ENCODE measurements at regions not wholly inside any gene's neighbourhood (a gene's known extent, or its start where the extent isn't known, plus 50 kb on each side); places are given as distances from the start of the nearest gene placed in this dataset.

- Histone ChIP-seq H3K79me2 (replicated peaks; ENCODE audit: insufficient read depth, low read length) (no peaks in the 10 kb centered on the region), H4K20me1 (ENCODE audit: insufficient read depth) (no peaks in the 10 kb centered on the region), H3K9ac (ENCODE audit: low read length) (no peak overlapping the region), H3K36me3 (ENCODE audit: insufficient read depth, low read length) (no peaks in the 10 kb centered on the region), H3K4me3 (ENCODE audit: low read length) (no peak overlapping the region), H3K4me2 (ENCODE audit: low read length) (no peak overlapping the region), H3K27me3 (ENCODE audit: insufficient read depth, low read depth, low read length) (no peaks in the 10 kb centered on the region), H3F3A (ENCODE audit: insufficient read depth, low read length, poor library complexity, severe bottlenecking) (peaks cover 3% of the 10 kb centered on the region), H2AFZ (ENCODE audit: low read depth, low read length) (no peak overlapping the region), H3K27ac (ENCODE audit: low read length) (no peak overlapping the region), H3K9me2 (ENCODE audit: insufficient read depth, low read length) (no peaks in the 10 kb centered on the region), H3K9me3 (ENCODE audit: low read length) (no peaks in the 10 kb centered on the region)
- TF ChIP-seq SMC3 (conservative IDR thresholded peaks at IDR 0.05; ENCODE audit: poor library complexity): no peak
These were observed 73.0 kb upstream of the CYRIA start for GRCh38 chr2:16738361-16739225.

DNA sequence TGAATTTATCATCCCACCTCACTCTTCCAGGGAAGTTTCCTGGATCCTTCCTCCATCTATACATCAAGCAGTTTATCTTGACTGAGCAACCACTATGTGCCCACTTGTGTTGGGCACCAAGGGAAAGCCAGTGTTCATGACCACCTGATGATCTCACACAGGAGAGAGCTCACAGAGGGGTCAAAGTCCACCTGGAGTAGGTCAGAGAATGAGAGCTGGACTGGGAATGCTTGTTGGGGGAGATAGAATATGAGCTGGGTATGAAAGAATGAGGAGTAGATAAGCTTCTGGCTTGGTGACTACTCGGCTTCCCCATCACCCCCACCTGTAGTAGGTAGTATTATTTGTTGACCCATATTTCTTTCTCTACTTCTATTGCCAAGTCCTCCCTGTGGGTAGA lies 72.2 kb upstream of the CYRIA start:
- H3K4me2 ChIP-seq (ENCODE audit: low read length): no peak overlapping the region
- H3K9me3 ChIP-seq (ENCODE audit: low read length): no peaks in the 10 kb centered on the region
- no peak overlapping the region for H2AFZ ChIP-seq (ENCODE audit: low read depth, low read length)
- H3K79me2 ChIP-seq (replicated peaks; ENCODE audit: insufficient read depth, low read length): no peaks in the 10 kb centered on the region
- no peaks in the 10 kb centered on the region for H3K36me3 ChIP-seq (ENCODE audit: insufficient read depth, low read length)
- no peak overlapping the region for H3K9ac ChIP-seq (ENCODE audit: low read length)
- no peak overlapping the region for H3K27ac ChIP-seq (ENCODE audit: low read length)
- no peaks in the 10 kb centered on the region for H3K9me2 ChIP-seq (ENCODE audit: insufficient read depth, low read length)
- H3F3A ChIP-seq (ENCODE audit: insufficient read depth, low read length, poor library complexity, severe bottlenecking): peaks cover 3% of the 10 kb centered on the region
- H3K27me3 ChIP-seq (ENCODE audit: insufficient read depth, low read depth, low read length): no peaks in the 10 kb centered on the region
- H3K4me3 ChIP-seq (ENCODE audit: low read length): no peak overlapping the region
- no peaks in the 10 kb centered on the region for H4K20me1 ChIP-seq (ENCODE audit: insufficient read depth)
- no peak for TF ChIP-seq CTCF (IDR thresholded peaks at IDR 0.05; ENCODE audit: poor library complexity, severe bottlenecking)
- TF ChIP-seq, protein P1, sequence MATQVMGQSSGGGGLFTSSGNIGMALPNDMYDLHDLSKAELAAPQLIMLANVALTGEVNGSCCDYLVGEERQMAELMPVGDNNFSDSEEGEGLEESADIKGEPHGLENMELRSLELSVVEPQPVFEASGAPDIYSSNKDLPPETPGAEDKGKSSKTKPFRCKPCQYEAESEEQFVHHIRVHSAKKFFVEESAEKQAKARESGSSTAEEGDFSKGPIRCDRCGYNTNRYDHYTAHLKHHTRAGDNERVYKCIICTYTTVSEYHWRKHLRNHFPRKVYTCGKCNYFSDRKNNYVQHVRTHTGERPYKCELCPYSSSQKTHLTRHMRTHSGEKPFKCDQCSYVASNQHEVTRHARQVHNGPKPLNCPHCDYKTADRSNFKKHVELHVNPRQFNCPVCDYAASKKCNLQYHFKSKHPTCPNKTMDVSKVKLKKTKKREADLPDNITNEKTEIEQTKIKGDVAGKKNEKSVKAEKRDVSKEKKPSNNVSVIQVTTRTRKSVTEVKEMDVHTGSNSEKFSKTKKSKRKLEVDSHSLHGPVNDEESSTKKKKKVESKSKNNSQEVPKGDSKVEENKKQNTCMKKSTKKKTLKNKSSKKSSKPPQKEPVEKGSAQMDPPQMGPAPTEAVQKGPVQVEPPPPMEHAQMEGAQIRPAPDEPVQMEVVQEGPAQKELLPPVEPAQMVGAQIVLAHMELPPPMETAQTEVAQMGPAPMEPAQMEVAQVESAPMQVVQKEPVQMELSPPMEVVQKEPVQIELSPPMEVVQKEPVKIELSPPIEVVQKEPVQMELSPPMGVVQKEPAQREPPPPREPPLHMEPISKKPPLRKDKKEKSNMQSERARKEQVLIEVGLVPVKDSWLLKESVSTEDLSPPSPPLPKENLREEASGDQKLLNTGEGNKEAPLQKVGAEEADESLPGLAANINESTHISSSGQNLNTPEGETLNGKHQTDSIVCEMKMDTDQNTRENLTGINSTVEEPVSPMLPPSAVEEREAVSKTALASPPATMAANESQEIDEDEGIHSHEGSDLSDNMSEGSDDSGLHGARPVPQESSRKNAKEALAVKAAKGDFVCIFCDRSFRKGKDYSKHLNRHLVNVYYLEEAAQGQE (IDR thresholded peaks at IDR 0.05; ENCODE audit: borderline replicate concordance): no peak
- TF ChIP-seq EZH2 (IDR thresholded peaks at IDR 0.05; ENCODE audit: borderline replicate concordance, insufficient read depth, low read length, poor library complexity, severe bottlenecking): no peak
- no peak for TF ChIP-seq POLR2AphosphoS5 (IDR thresholded peaks at IDR 0.05)
- TF ChIP-seq EP300 (conservative IDR thresholded peaks at IDR 0.05; ENCODE audit: poor library complexity, severe bottlenecking): no peak
- TF ChIP-seq SMC3 (conservative IDR thresholded peaks at IDR 0.05; ENCODE audit: poor library complexity): no peak
- TF ChIP-seq MXI1 (conservative IDR thresholded peaks at IDR 0.05; ENCODE audit: poor library complexity, severe bottlenecking): no peak

GRCh38 chr2:16736633-16737032 lies 71.0 kb upstream of the CYRIA start:
- Histone ChIP-seq H3K36me3 (ENCODE audit: insufficient read depth, low read length) (no peaks in the 10 kb centered on the region), H3K4me2 (ENCODE audit: low read length) (no peak overlapping the region), H3K9ac (ENCODE audit: low read length) (no peak overlapping the region), H3K27ac (ENCODE audit: low read length) (no peak overlapping the region), H3K27me3 (ENCODE audit: insufficient read depth, low read depth, low read length) (no peaks in the 10 kb centered on the region), H3K9me2 (ENCODE audit: insufficient read depth, low read length) (no peaks in the 10 kb centered on the region), H3K4me3 (ENCODE audit: low read length) (no peak overlapping the region), H3K79me2 (replicated peaks; ENCODE audit: insufficient read depth, low read length) (no peaks in the 10 kb centered on the region), H3F3A (ENCODE audit: insufficient read depth, low read length, poor library complexity, severe bottlenecking) (no peaks in the 10 kb centered on the region), H2AFZ (ENCODE audit: low read depth, low read length) (no peak overlapping the region), H3K9me3 (ENCODE audit: low read length) (no peaks in the 10 kb centered on the region), H4K20me1 (ENCODE audit: insufficient read depth) (no peaks in the 10 kb centered on the region)
- TF ChIP-seq SMC3 (conservative IDR thresholded peaks at IDR 0.05; ENCODE audit: poor library complexity) (no peak), CTCF (IDR thresholded peaks at IDR 0.05; ENCODE audit: poor library complexity, severe bottlenecking) (no peak), EZH2 (IDR thresholded peaks at IDR 0.05; ENCODE audit: borderline replicate concordance, insufficient read depth, low read length, poor library complexity, severe bottlenecking) (no peak), POLR2AphosphoS5 (IDR thresholded peaks at IDR 0.05) (no peak), TAF1 (IDR thresholded peaks at IDR 0.05; ENCODE audit: low read depth) (no peak), RAD21 (conservative IDR thresholded peaks at IDR 0.05) (no peak), MXI1 (conservative IDR thresholded peaks at IDR 0.05; ENCODE audit: poor library complexity, severe bottlenecking) (no peak), EP300 (conservative IDR thresholded peaks at IDR 0.05; ENCODE audit: poor library complexity, severe bottlenecking) (no peak)
- TF ChIP-seq, protein P1 (IDR thresholded peaks at IDR 0.05; ENCODE audit: borderline replicate concordance): no peak

Measured in neural cell (in vitro differentiated cells).